ENCODE measurements at regions not wholly inside any gene's neighbourhood (a gene's known extent, or its start where the extent isn't known, plus 50 kb on each side); places are given as distances from the start of the nearest gene placed in this dataset.

- TF ChIP-seq CTCF (CRISPR knock-in tag; IDR thresholded peaks at IDR 0.05) (no peak), BCL3 (CRISPR knock-in tag; IDR thresholded peaks at IDR 0.05) (no peak), EZH2 (conservative IDR thresholded peaks at IDR 0.05; ENCODE audit: low read depth, low read length) (no peak), MXI1 (IDR thresholded peaks at IDR 0.05; ENCODE audit: borderline replicate concordance, low read depth, low read length) (no peak), ZBTB8A (CRISPR knock-in tag; IDR thresholded peaks at IDR 0.05; ENCODE audit: borderline replicate concordance, low read depth) (no peak), RBM39 (IDR thresholded peaks at IDR 0.05; ENCODE audit: low read depth, low read length, poor library complexity, severe bottlenecking) (no peak), MAX (IDR thresholded peaks at IDR 0.05) (no peak), ZNF264 (CRISPR knock-in tag; IDR thresholded peaks at IDR 0.05) (no peak), E2F1 (CRISPR knock-in tag; IDR thresholded peaks at IDR 0.05) (no peak), EP300 (IDR thresholded peaks at IDR 0.05; ENCODE audit: low read depth in 2 of 2, low read length in 2 of 2) (no peak), EP300 (CRISPR knock-in tag; IDR thresholded peaks at IDR 0.05; ENCODE audit: borderline replicate concordance) (no peak)
Measured at GRCh38 chr4:183832776-183833450, 72.2 kb upstream of the STOX2 start.

Measured in HepG2 (cell line).